Hematopoietic multipotent progenitor cell treated with erythropoietin and hydrocortisone succinate and interleukin-3 and kit ligand, for 6 days (in vitro differentiated cells): ENCODE measurements at regions not wholly inside any gene's neighbourhood (a gene's known extent, or its start where the extent isn't known, plus 50 kb on each side); places are given as distances from the start of the nearest gene placed in this dataset.

Experiments used
- DNase-seq: peaks from one replicate; pipeline ENCODE4 v3.0.0-alpha.2; 2015

- no peak for DNase-seq
Measured at GRCh38 chrX:109934935-109935334, 68.0 kb upstream of the TMEM164 start.

GRCh38 chrX:109936114-109936513, 66.8 kb upstream of the TMEM164 start:
- no peak for DNase-seq

- DNase-seq: no peak
Measured at GRCh38 chrX:109936598-109936997, 66.3 kb upstream of the TMEM164 start.

DNA sequence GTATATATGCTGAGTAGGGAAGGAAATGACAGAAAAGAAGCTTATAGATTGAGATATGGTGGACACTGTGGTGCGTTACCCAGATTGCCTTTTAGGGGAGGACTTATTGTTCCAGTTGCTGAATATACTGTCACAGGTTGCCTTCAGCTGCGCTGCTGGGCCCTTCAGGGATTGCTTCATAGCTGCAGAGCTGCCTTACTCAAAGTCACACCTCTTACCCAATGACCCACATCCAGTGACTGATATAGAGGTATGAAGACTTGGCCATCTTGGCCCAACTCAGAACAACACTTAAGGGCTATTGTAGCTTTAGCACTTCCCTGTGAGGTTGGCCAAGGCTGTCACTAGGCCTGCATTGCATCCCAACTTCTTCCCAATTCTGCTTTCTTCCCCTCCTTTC, 63.4 kb upstream of the TMEM164 start:
- DNase-seq: peak; percentile 35

GRCh38 chrX:109940411-109940810, 62.5 kb upstream of the TMEM164 start:
- DNase-seq: no peak

DNA sequence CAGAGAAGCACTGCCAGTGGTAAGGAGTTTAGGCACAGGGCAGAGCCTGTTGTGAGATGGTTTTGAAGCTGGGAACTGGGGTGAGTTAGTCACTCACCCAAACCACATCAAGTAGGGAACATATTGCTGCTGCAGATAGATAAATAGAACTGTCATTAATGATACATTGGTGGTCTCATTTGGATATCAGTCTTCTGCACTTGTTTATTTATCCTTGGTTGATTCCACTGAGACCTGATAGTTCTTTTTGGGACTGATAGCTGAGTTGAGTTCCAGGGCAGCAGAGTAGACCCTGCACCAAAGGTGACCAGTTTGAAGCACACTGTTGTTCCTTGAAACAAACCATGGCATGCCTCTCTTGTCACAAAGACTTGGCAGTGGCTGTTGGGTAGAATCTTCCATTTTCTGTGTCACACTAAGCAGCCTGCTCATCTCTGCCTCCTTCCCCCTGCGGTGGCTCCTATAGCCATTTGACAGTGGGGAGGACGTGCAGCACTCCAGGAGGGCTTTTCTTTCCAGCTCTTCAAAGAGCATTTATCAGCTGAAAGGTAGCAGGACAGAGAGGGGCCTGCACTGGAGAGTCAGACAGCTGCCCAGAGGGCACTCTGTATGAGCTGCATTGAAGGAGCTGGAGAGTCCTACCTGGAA, 59.7 kb upstream of the TMEM164 start:
- DNase-seq: peak; percentile 84

DNA sequence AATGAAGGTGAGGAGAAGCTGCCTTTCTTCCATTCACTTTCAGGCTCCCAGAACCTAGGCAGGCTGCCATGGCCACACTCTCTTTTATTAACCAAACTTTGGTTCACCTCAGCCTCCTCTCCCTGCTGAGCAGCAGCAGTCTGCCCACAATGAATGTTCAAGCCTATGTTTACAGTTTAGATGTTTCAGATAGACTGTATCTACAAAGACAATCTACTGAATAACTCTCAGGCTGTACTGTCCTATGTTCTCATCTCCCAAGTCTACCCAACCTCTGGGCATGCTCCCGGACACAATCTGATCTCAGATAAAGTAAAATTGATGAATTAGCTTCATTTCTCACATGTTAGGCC, 59.2 kb upstream of the TMEM164 start:
- DNase-seq: peak; percentile 39

DNA sequence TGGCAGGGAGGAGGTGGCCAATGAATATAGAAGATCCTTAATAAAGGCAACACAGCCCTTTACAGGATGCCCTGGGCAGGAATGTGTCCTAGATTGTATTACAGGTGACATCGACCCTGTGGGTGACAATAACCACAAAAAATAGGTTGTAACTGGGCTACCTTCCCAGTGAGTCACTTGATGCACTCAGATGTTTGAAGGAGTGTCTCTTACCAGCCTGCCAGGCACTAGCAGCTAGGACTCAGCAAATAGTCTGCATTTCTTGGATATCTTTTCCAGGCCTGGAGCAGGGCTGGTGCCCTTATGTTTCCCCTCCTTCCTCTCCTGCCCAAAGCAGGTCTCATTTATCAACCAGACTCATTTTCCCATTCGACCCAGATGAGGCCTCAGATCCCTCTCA, 50.9 kb upstream of the TMEM164 start:
- no peak for DNase-seq

GRCh38 chrX:109952985-109953905, 49.7 kb upstream of the TMEM164 start:
- no peak for DNase-seq
